Neutrophil (primary cell): ENCODE measurements at regions not wholly inside any gene's neighbourhood (a gene's known extent, or its start where the extent isn't known, plus 50 kb on each side); places are given as distances from the start of the nearest gene placed in this dataset.
"Not testable (repeated sequence)": the region's sequence is repeated elsewhere in the genome, so short reads cannot be mapped to it uniquely, and the experiment has no call there.

Experiments used
- H3K27ac ChIP-seq: fragments of 200-600 bp; sonication (generic); 2 replicates; pipeline ENCODE4 v1.5.1; 2016; ENCODE audit warnings: mild to moderate bottlenecking, moderate library complexity
- H3K27me3 ChIP-seq: fragments of 200-600 bp; sonication (generic); 2 replicates; pipeline ENCODE4 v1.6.0; 2016; ENCODE audit warnings: mild to moderate bottlenecking
- H3K36me3 ChIP-seq: fragments of 200-600 bp; sonication (generic); 2 replicates; pipeline ENCODE4 v1.5.1; 2017
- H3K4me1 ChIP-seq, 2 experiments: fragments of 200-600 bp in 1 of 2; sonication (generic) in 1 of 2; 1 replicate in 1 of 2; 2 replicates in 1 of 2; pipeline versions ENCODE4 v1.5.1 to v1.6.1; 2013 to 2016; ENCODE audit warnings: low read depth in 1 of 2, low read length in 1 of 2, mild to moderate bottlenecking in 1 of 2, moderate library complexity in 1 of 2; ENCODE audit not compliant: control insufficient read depth in 1 of 2, insufficient read depth in 1 of 2
- H3K4me3 ChIP-seq, 2 experiments: fragments of 200-600 bp in 1 of 2; sonication (generic) in 1 of 2; 1 replicate in 1 of 2; 2 replicates in 1 of 2; pipeline ENCODE4 v1.5.1; 2013 to 2016; ENCODE audit warnings: low read depth in 1 of 2, low read length in 1 of 2, mild to moderate bottlenecking in 1 of 2, moderate library complexity in 1 of 2
- H3K9me3 ChIP-seq: fragments of 200-600 bp; sonication (generic); 2 replicates; pipeline ENCODE4 v1.5.1; 2016
- CTCF ChIP-seq: fragments of 200-600 bp; sonication (generic); IDR thresholded peaks from 2 replicates; pipeline ENCODE4 v1.5.1; 2016; ENCODE audit warnings: antibody characterized with exemption

- Histone ChIP-seq H3K4me3 (peak overlapping the region in 1 of 2 experiments; percentile 15), H3K27me3 (peaks cover 93% of the 10 kb centered on the region), H3K36me3 (no peaks in the 10 kb centered on the region), H3K9me3 (peaks cover 8% of the 10 kb centered on the region), H3K27ac (no peak overlapping the region), H3K4me1 (peaks cover 3 to 9% of the 10 kb centered on the region in 2 experiments)
- no peak for TF ChIP-seq CTCF
These were observed 157.0 kb downstream of the BRD1 start for GRCh38 chr22:49670456-49671330.

- H3K27me3 ChIP-seq = peaks cover 94% of the 10 kb centered on the region
- H3K4me1 ChIP-seq, H3K36me3 ChIP-seq, H3K9me3 ChIP-seq, H3K27ac ChIP-seq, H3K4me3 ChIP-seq: not testable (repeated sequence)
These were observed 157.7 kb downstream of the BRD1 start for GRCh38 chr22:49669969-49670455.

GRCh38 chr22:49669427-49669968 lies 158.2 kb downstream of the BRD1 start:
- not testable (repeated sequence) for H3K4me1 ChIP-seq, H3K9me3 ChIP-seq, H3K27ac ChIP-seq, H3K4me3 ChIP-seq, H3K36me3 ChIP-seq
- H3K27me3 ChIP-seq = peaks cover 90% of the 10 kb centered on the region

GRCh38 chr22:49668402-49668801 lies 159.3 kb downstream of the BRD1 start:
- no peak overlapping the region for H3K27ac ChIP-seq
- H3K27me3 ChIP-seq = peaks cover 79% of the 10 kb centered on the region
- peaks cover 3 to 9% of the 10 kb centered on the region in 2 experiments for H3K4me1 ChIP-seq
- no peak overlapping the region for H3K4me3 ChIP-seq
- H3K36me3 ChIP-seq = no peaks in the 10 kb centered on the region
- H3K9me3 ChIP-seq = peaks cover 8% of the 10 kb centered on the region
- TF ChIP-seq CTCF = no peak

GRCh38 chr22:49667236-49667635 lies 160.4 kb downstream of the BRD1 start:
- peaks cover 77% of the 10 kb centered on the region for H3K27me3 ChIP-seq

More at GRCh38 chr22:49667236-49667635, 160.4 kb downstream of the BRD1 start:
- Histone ChIP-seq H3K27ac (no peak overlapping the region), H3K36me3 (no peaks in the 10 kb centered on the region), H3K4me3 (no peak overlapping the region), H3K4me1 (peaks cover 3 to 9% of the 10 kb centered on the region in 2 experiments), H3K9me3 (peaks cover 8% of the 10 kb centered on the region)
- TF ChIP-seq CTCF = no peak
